HCT116 (cell line): ENCODE measurements at regions not wholly inside any gene's neighbourhood (a gene's known extent, or its start where the extent isn't known, plus 50 kb on each side); places are given as distances from the start of the nearest gene placed in this dataset.
A peak's percentile ranks its signal among the peaks of the same experiment; 100 is the strongest.
"Not testable (repeated sequence)": the region's sequence is repeated elsewhere in the genome, so short reads cannot be mapped to it uniquely, and the experiment has no call there.

Source experiments
- ATAC-seq: fragments of 200-7000 bp; cut with Tn5 transposase; 2 replicates; pipeline ENCODE4 v1.9.1; 2020; ENCODE audit warnings: mild to moderate bottlenecking, moderate library complexity
- BruUV-seq: library from RNA; stranded (reverse); fragments of 400-500 nt; replicated peaks from 2 replicates; lab custom pipeline; 2021; lab: Mats Ljungman, UMichigan
- CTCF ChIA-PET: fragments of 300-600 bp; sonication (Branson Sonifier 250); formaldehyde crosslinking; loops from one replicate; lab custom pipeline; 2021; ENCODE audit warnings: antibody characterized with exemption; lab: Charles Lee
- POLR2A ChIA-PET: fragments of 300-600, 350-600 bp; sonication (Branson Sonifier 250); formaldehyde crosslinking; loops from one replicate; lab custom pipeline; 2021; ENCODE audit warnings: antibody characterized with exemption; lab: Charles Lee
- RAD21 ChIA-PET, 2 experiments: fragments of 300-600 bp; sonication (Branson Sonifier 250); formaldehyde crosslinking; loops; one replicate each; lab custom pipeline; 2023; ENCODE audit warnings: low total read pairs in 2 of 2; ENCODE audit not compliant: uncharacterized antibody in 2 of 2, unreplicated experiment in 2 of 2, low non-redundant PET in 1 of 2; lab: Charles Lee
- DNase-seq: peaks from one replicate; pipeline ENCODE4 v3.0.0-alpha.2; 2010; ENCODE audit warnings: low read depth, low spot score
- H2AFZ ChIP-seq: fragments of 200-600 bp; shearing (Covaris generic), sonication (generic); 2 replicates; pipeline ENCODE4 v1.6.1; 2017; ENCODE audit warnings: low read depth, mixed run types, mixed read lengths, antibody characterized with exemption, low read length; ENCODE audit not compliant: poor library complexity, severe bottlenecking
- H3K27ac ChIP-seq: 2 replicates; pipeline ENCODE4 v1.5.1; 2012; ENCODE audit warnings: low read depth, low read length
- H3K27me3 ChIP-seq: fragments of 200-600 bp; sonication (generic); 2 replicates; pipeline ENCODE4 v1.6.1; 2016; ENCODE audit warnings: mixed run types, low read length, mixed read lengths; ENCODE audit not compliant: insufficient read depth
- H3K36me3 ChIP-seq, 2 experiments: fragments of 200-500 bp in 1 of 2; fragments of 200-600 bp in 1 of 2; sonication (Bioruptor generic) in 1 of 2; sonication (generic) in 1 of 2; 2 replicates each; pipeline versions ENCODE4 v1.5.1 to v1.6.1; 2014 to 2016; ENCODE audit warnings: low read length in 2 of 2, inconsistent platforms in 1 of 2, mixed read lengths in 1 of 2, mixed run types in 1 of 2; ENCODE audit not compliant: insufficient read depth in 2 of 2, control insufficient read depth in 1 of 2
- H3K4me1 ChIP-seq, 2 experiments: fragments of 200-600 bp in 1 of 2; sonication (generic) in 1 of 2; 2 replicates each; pipeline versions ENCODE4 v1.5.1 to v1.6.1; 2012 to 2017; ENCODE audit warnings: low read length in 2 of 2, inconsistent platforms in 1 of 2, mild to moderate bottlenecking in 1 of 2, mixed read lengths in 1 of 2, mixed run types in 1 of 2, moderate library complexity in 1 of 2; ENCODE audit not compliant: insufficient read depth in 2 of 2, control insufficient read depth in 1 of 2
- H3K4me2 ChIP-seq: fragments of 200-600 bp; sonication (generic); 2 replicates; pipeline ENCODE4 v1.6.1; 2017; ENCODE audit warnings: mixed run types, low read length, mixed read lengths
- H3K4me3 ChIP-seq, 2 experiments: fragments of 200-600 bp in 1 of 2; sonication (generic) in 1 of 2; replicated peaks in 1 of 2; 2 replicates each; pipeline ENCODE4 v1.5.1; 2011 to 2016; ENCODE audit warnings: low read length in 2 of 2, control low read depth in 1 of 2, low read depth in 1 of 2, mild to moderate bottlenecking in 1 of 2, mixed read lengths in 1 of 2, mixed run types in 1 of 2
- H3K79me2 ChIP-seq: fragments of 200-600 bp; sonication (generic); 2 replicates; pipeline ENCODE4 v1.6.1; 2017; ENCODE audit warnings: mild to moderate bottlenecking, mixed run types, low read length, moderate library complexity, mixed read lengths; ENCODE audit not compliant: insufficient read depth
- H3K9ac ChIP-seq: fragments of 200-600 bp; sonication (generic); 2 replicates; pipeline ENCODE4 v1.6.1; 2016; ENCODE audit warnings: low read length, mixed read lengths
- H3K9me2 ChIP-seq: fragments of 200-600 bp; sonication (generic), shearing (Covaris generic); 2 replicates; pipeline ENCODE4 v1.6.1; 2017; ENCODE audit warnings: mixed run types, mild to moderate bottlenecking, moderate library complexity; ENCODE audit not compliant: insufficient read depth
- H3K9me3 ChIP-seq, 2 experiments: fragments of 200-500 bp in 1 of 2; fragments of 200-600 bp in 1 of 2; sonication (Bioruptor generic) in 1 of 2; sonication (generic) in 1 of 2; 2 replicates each; pipeline ENCODE4 v1.6.1; 2014 to 2017; ENCODE audit warnings: low read length in 2 of 2, mixed read lengths in 2 of 2, inconsistent platforms in 1 of 2, low read depth in 1 of 2, mild to moderate bottlenecking in 1 of 2, mixed run types in 1 of 2, moderate library complexity in 1 of 2; ENCODE audit not compliant: control insufficient read depth in 1 of 2, insufficient read depth in 1 of 2
- H4K20me1 ChIP-seq: fragments of 200-600 bp; sonication (generic), shearing (Covaris generic); 2 replicates; pipeline ENCODE4 v1.6.1; 2017; ENCODE audit warnings: mixed run types, mild to moderate bottlenecking, moderate library complexity; ENCODE audit not compliant: insufficient read depth
- CEBPB ChIP-seq: IDR thresholded peaks from 2 replicates; pipeline ENCODE4 v1.6.1; 2012; ENCODE audit warnings: low read depth
- ELF1 ChIP-seq: IDR thresholded peaks from 2 replicates; pipeline ENCODE4 v1.6.1; 2012; ENCODE audit warnings: low read depth, borderline replicate concordance
- FOSL1 ChIP-seq: IDR thresholded peaks from 2 replicates; pipeline ENCODE4 v1.6.1; 2012; ENCODE audit warnings: low read depth
- POLR2A ChIP-seq: IDR thresholded peaks from 2 replicates; pipeline ENCODE4 v1.7.0; 2011; ENCODE audit warnings: borderline replicate concordance; ENCODE audit not compliant: insufficient read depth, insufficient read length; ENCODE audit errors: extremely low read depth
- POLR2AphosphoS5 ChIP-seq: IDR thresholded peaks from 2 replicates; pipeline ENCODE4 v1.6.1; 2011; ENCODE audit warnings: mild to moderate bottlenecking, low read depth, low read length, moderate library complexity
- RAD21 ChIP-seq: IDR thresholded peaks from 2 replicates; pipeline ENCODE4 v1.6.1; 2012; ENCODE audit warnings: low read depth, mild to moderate bottlenecking
- REST ChIP-seq: IDR thresholded peaks from 2 replicates; pipeline ENCODE4 v1.6.1; 2012; ENCODE audit warnings: low read depth
- SIN3A ChIP-seq: IDR thresholded peaks from 2 replicates; pipeline ENCODE4 v1.6.1; 2012; ENCODE audit warnings: low read depth
- intact Hi-C: fragments of 100-400 bp; cut with micrococcal nuclease; formaldehyde crosslinking; loops from 2 replicates; pipeline ENCODE4 v1.10.0; 2022

GRCh38 chr2:132282104-132282503, 120.4 kb upstream of the ANKRD30BL start:
- intact Hi-C loops, RAD21 ChIA-PET, BruUV-seq, H3K4me3 ChIP-seq, H3K4me1 ChIP-seq, H3K9me2 ChIP-seq, H2AFZ ChIP-seq, H3K79me2 ChIP-seq, ATAC-seq, H3K27ac ChIP-seq, H3K9ac ChIP-seq, H3K27me3 ChIP-seq, H4K20me1 ChIP-seq, H3K4me2 ChIP-seq, H3K9me3 ChIP-seq, POLR2A ChIA-PET, CTCF ChIA-PET, H3K36me3 ChIP-seq, DNase-seq: not testable (repeated sequence)

DNA sequence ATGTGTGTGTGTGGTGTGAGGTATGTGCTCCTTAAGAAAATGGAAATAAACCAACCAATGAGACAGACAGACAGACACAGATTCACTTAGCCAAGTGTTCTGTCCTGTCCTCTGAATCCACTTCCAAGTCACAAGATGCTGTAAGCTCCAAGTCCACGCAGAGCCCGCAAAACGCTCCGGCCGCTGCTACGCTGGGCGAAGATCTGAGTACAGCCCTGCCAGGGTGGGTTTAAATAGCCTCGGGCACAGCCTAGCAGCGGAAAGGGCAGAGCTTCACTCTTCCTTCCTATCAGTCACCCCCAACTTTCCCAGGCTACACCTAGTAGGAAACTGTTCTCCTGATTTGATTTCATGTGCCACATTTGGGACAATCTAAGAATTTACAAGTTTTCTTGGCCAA, 121.2 kb upstream of the ANKRD30BL start:
- no peak for DNase-seq
- Histone ChIP-seq H3K4me1 (no peaks in the 10 kb centered on the region), H4K20me1 (no peaks in the 10 kb centered on the region), H3K4me3 (no peak overlapping the region), H3K4me2 (no peak overlapping the region), H3K79me2 (no peaks in the 10 kb centered on the region), H3K9me3 (peaks cover 0 to 3% of the 10 kb centered on the region in 2 experiments; a peak in 2 of 4 replicates), H3K27me3 (no peaks in the 10 kb centered on the region), H3K9me2 (no peaks in the 10 kb centered on the region), H2AFZ (no peak overlapping the region), H3K36me3 (no peaks in the 10 kb centered on the region), H3K27ac (no peak overlapping the region), H3K9ac (no peak overlapping the region)
- no TSS peak for BruUV-seq
- TF ChIP-seq CEBPB (no peak), SIN3A (no peak), ELF1 (no peak), FOSL1 (no peak), POLR2A (no peak), RAD21 (no peak), REST (no peak), POLR2AphosphoS5 (no peak)
- ChIA-PET RAD21 (no interaction called here), CTCF (no interaction called here), POLR2A (no interaction called here)
- no peak for ATAC-seq
- intact Hi-C loops = no loop called here

- H2AFZ ChIP-seq, H3K9ac ChIP-seq, DNase-seq, ATAC-seq, H3K4me3 ChIP-seq, H3K27ac ChIP-seq, H3K27me3 ChIP-seq, H3K4me2 ChIP-seq, H3K79me2 ChIP-seq, POLR2A ChIA-PET, H3K36me3 ChIP-seq, H3K9me3 ChIP-seq, H3K9me2 ChIP-seq, intact Hi-C loops, RAD21 ChIA-PET, H3K4me1 ChIP-seq, CTCF ChIA-PET, H4K20me1 ChIP-seq: not testable (repeated sequence)
- BruUV-seq = TSS peak; percentile 100
Observed at GRCh38 chr2:132286289-132286911, 124.6 kb upstream of the ANKRD30BL start.
